CD4-positive, alpha-beta T cell treated with Interleukin-6 for 4 hours (primary cell): ENCODE measurements at regions not wholly inside any gene's neighbourhood (a gene's known extent, or its start where the extent isn't known, plus 50 kb on each side); places are given as distances from the start of the nearest gene placed in this dataset.
"Not testable (repeated sequence)": the region's sequence is repeated elsewhere in the genome, so short reads cannot be mapped to it uniquely, and the experiment has no call there.

ENCODE experiments used
- DNase-seq: peaks from one replicate; pipeline ENCODE4 v3.0.0-alpha.2; 2020; ENCODE audit warnings: mixed read lengths

DNA sequence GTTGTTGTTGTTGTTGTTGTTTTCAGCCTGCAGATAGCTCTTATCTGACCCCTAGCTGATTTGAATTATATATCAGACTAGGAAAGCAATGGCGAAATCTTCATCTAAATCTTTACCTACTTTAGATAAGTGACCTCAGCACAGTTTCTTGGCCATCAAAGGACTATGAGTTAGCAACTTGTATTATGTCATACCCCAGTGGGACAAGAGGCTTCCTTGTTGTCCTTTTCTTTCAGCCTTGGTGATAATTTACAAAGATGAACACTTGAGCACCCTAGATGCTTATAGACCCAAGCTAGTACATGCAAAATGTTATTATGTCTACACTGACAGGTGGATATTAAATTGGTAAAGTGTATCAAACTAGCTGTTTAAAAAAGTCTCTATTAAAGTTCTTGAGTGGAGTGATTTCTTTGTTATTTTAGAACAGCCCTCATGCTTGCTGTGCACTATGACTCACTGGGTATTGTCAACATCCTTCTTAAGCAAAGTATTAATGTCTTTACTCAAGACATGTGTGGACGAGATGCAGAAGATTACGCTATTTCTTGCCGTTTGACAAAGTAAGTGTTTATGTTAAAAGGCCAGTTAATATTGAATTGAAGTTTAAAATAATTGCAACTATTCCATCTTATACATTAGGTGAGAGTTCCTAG lies 56.6 kb upstream of the ZNF519 start:
- not testable (repeated sequence) for DNase-seq
